ENCODE measurements at regions not wholly inside any gene's neighbourhood (a gene's known extent, or its start where the extent isn't known, plus 50 kb on each side); places are given as distances from the start of the nearest gene placed in this dataset.

DNA sequence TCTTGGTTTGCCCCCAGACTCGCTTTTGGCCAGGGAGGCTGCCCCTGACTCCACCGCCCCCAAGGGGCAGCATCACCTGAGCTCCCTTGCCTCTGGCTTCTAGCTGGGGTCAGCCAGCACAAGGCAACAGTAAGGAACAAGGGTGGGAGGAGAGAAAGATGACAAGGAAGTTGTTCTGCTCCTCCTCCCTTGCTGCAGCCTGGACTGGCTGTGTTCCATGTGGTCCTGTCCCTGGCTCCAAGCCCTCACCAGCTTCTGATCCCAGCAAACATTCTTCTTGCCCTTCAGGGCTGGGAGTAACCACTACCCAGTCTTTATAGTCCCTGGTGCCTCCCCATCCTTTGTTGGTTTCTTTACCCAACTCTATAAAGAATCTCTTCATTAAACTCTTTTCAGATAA is 100.3 kb upstream of the SPIN1 start:
- DNase-seq (ENCODE audit: low read depth): no peak

- DNase-seq (ENCODE audit: low read depth): peak; percentile 13
Measured at GRCh38 chr9:88280816-88281382, 107.3 kb upstream of the SPIN1 start.

DNA sequence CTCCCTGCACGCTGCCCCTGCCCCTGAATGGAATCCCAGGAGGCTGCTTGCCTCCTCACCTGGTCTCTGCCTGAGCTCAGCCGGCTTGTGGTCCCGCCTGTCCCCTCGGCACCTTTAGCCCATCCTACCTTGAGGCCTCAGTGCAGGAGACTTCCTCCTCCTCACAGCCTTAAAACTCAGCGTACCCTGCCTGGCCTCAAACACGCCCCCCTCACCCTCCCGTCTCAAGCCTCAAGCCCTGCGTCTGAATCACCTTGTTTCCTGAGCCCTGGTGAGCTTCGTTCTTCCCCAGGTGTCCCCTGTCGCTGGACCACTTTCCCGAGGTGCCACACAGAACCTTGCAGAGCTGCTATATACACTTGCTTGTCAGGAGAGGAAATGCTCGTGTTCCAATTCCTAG is 110.2 kb upstream of the SPIN1 start:
- DNase-seq (ENCODE audit: low read depth): no peak

DNA sequence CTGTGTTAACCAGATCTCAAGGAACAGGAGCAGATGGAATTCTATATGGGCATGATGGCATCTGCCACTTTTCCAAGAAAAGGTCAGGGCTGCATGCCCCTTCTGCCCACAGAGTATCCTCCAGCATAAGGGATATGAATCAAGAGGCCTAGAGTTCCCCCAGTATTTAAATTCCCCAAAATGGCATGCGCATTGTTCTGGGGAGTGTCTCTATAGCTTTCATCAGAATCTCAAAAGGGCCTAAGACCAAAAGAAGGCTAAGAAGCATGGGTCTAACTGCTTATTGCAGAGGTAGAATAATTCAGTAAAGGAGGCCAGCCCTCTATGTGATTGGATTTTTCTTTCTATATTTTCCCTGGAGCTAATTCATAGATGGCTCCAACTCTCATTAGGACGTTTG is 114.2 kb upstream of the SPIN1 start:
- no peak for DNase-seq (ENCODE audit: low read depth)

- DNase-seq (ENCODE audit: low read depth): no peak
Measured at GRCh38 chr9:88272986-88273385, 115.3 kb upstream of the SPIN1 start.

- DNase-seq (ENCODE audit: low read depth): peak; percentile 14
Measured at GRCh38 chr9:88270413-88270812, 117.8 kb upstream of the SPIN1 start.

GRCh38 chr9:88268886-88269285 is 119.4 kb upstream of the SPIN1 start:
- DNase-seq (ENCODE audit: low read depth): no peak

DNA sequence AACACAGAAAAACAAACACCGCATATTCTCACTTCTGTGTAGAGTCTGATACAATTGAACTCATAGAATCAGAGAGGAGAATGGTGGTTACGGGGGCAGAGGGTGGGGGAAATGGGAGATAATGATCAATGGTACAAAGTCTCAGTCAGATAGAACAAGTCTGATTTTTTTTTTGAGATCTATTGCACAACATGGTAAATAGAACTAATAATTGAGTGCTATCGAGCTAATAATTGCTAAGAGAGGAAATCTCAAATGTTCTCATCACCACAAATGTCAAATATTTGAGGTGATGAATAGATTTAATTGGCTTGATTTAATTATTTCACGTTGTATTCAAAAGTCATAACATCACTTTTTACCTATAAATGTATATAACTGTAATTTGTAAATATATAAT is 121.0 kb upstream of the SPIN1 start:
- DNase-seq (ENCODE audit: low read depth): no peak

GRCh38 chr9:88266416-88266815 is 121.8 kb upstream of the SPIN1 start:
- no peak for DNase-seq (ENCODE audit: low read depth)

DNA sequence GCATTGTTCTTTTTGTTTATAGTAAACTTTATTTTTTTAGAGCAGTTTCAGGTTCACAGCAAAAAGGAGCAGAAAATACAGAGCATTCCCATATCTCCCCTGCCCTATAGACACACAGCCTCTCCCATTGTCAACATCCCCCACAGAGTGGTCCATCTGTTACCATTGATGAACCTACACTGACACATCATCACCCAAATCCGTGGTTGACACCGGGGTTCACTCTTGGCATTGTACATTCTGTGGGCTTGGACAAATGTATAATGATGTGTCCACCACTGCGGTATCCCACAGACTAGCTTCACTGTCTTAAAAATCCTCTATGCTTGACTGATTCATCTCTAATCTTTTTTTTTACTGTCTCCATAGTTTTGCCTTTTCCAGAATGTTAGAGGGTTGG is 120.7 kb upstream of the SPATA31C2 start:
- no peak for DNase-seq (ENCODE audit: low read depth)

DNA sequence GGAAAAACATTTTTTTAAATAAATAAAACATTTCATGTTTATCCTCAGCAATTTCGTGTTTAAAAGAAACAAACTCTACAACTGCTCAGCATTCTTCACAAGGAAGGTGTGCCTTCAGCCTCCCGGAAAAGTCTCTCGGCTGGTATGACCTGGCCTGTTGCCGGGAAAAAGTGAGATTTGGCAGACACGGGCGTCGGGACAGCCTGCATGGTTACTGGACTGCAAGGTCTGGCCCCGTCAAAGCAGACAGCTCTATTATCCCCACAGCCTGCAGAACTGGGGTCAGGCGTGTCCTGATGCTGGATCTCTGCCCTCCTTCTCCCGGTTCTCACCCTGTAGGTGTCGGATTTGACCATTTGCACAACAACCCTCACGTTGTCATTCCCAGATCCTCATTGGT is 120.3 kb upstream of the SPATA31C2 start:
- no peak for DNase-seq (ENCODE audit: low read depth)

- DNase-seq (ENCODE audit: low read depth): peak; percentile 56
Measured at GRCh38 chr9:88258024-88258423, 119.7 kb upstream of the SPATA31C2 start.

DNA sequence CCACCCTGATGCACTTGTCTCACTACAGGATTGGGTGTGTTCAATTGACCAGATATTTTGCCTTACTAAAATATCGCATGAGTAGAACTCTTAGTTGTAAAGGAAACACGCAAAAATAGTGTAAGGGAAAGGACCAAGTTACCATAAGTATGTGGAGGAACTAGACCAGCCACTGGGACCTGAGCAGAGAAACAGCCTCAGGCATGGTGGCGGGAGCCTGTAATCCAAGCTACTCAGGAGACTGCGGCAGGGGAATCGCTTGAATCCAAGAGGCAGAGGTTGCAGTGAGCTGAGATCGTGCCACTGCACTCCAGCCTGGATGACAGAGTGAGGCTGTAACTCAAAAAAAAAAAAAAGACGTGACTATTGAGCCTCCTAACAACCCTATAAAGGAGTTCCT is 117.9 kb upstream of the SPATA31C2 start:
- no peak for DNase-seq (ENCODE audit: low read depth)

GRCh38 chr9:88255806-88256205 is 117.5 kb upstream of the SPATA31C2 start:
- peak; percentile 48 for DNase-seq (ENCODE audit: low read depth)

GRCh38 chr9:88251903-88252302 is 113.6 kb upstream of the SPATA31C2 start:
- DNase-seq (ENCODE audit: low read depth): no peak

GRCh38 chr9:88243736-88244135 is 105.5 kb upstream of the SPATA31C2 start:
- no peak for DNase-seq (ENCODE audit: low read depth)

DNA sequence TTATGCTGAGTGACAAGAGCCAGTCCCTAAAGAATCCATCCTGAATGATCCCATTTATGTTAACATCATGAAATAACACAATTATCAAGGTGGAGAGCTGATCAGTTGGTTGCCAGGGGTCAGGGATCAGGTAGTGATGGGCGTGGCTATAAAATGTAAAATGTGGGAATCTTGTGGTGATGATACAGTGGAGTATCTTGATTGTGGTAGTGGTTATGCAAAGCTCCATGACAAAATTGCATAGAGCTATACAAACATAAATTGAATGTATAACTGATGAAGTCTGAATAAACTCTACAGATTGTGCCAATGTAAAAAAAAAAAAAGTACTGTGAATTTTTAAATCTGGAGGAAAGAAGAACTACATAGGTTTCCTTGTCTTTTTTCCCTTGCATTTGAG is 104.6 kb upstream of the SPATA31C2 start:
- no peak for DNase-seq (ENCODE audit: low read depth)

- no peak for DNase-seq (ENCODE audit: low read depth)
Measured at GRCh38 chr9:88237991-88238571, 99.8 kb upstream of the SPATA31C2 start.

- DNase-seq (ENCODE audit: low read depth): no peak
Measured at GRCh38 chr9:88237479-88237961, 99.2 kb upstream of the SPATA31C2 start.

DNA sequence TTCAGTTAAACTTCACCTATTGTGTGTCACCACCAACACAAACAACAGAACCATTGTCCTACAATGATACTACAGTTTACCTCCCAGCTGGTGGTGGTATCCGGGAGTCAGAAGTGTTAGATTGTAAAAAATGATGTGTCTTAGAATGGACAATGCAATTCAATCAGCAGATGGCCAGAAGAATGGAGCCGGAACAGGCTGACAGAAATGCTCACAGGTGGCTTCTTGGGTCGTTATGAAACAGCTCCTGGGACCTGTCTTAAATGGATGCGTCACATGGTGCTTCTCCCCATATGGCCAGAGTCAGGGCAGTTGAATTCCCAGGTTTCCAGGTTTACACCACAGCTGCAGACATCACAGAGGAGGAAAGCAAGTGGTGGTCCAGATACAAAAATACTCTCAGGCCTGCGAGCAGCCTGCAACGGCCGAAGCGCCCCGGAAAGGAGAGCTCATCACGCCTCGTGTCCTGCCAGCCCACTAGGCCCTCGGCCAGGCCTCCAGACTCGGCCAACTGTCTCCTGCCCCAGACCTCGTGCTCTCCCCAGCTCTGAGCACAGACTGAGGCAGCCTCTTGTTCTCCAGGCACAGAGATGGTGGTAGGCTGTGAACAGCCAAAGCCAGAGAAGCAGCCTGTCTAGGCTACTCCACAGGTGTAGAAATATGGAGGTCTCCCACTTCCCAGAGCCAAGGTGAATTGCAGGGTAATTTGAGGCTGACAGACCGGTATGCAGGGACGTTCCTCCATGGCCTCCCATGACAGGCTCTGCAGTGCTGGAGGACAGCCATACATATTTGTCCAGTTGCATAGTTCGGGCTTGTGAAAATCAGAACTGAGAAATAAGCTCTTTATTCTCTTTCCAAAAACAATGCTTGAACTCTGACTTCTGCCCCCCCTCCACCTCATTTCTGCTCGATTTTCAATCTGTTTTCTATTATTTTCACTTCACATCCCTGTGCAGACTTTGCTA is 98.5 kb upstream of the SPATA31C2 start:
- DNase-seq (ENCODE audit: low read depth): no peak

DNA sequence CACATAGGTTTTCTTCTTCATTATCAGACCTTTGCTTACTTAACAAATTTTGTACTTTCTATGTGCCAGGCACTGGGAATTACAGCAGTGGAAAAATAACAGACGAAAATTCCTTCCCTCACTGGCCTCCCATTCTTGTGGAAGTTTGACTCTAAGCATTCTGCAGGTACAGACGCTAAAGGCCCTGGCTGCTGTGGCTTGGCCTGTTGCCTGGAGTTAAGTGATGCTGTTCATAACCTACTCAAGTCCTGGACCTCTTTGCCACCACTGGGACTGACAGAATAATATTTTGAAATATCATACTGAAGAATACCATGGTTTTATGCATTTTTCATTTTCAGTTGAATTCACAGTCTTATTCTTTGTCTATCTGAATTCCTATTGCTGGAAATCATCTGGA is 97.3 kb upstream of the SPATA31C2 start:
- no peak for DNase-seq (ENCODE audit: low read depth)

GRCh38 chr9:88234114-88234513 is 95.8 kb upstream of the SPATA31C2 start:
- no peak for DNase-seq (ENCODE audit: low read depth)
